K562 (cell line): ENCODE measurements at regions not wholly inside any gene's neighbourhood (a gene's known extent, or its start where the extent isn't known, plus 50 kb on each side); places are given as distances from the start of the nearest gene placed in this dataset.
A peak's percentile ranks its signal among the peaks of the same experiment; 100 is the strongest.

Source experiments
- CREB5 ChIP-seq: fragments of 250-450 bp; sonication (Bioruptor Pico); IDR thresholded peaks from 2 replicates; pipeline ENCODE4 v1.5.0; 2020; ENCODE audit warnings: mild to moderate bottlenecking
- GTF3C2 ChIP-seq: IDR thresholded peaks from 3 replicates; pipeline ENCODE4 v1.6.1; 2011; ENCODE audit warnings: borderline replicate concordance, mild to moderate bottlenecking, moderate library complexity; ENCODE audit not compliant: insufficient read length; ENCODE audit errors: extremely low read depth
- MEF2A ChIP-seq: IDR thresholded peaks from 2 replicates; pipeline ENCODE4 v1.6.1; 2011; ENCODE audit warnings: low read depth, mild to moderate bottlenecking, low read length, moderate library complexity; ENCODE audit not compliant: control insufficient read depth
- PBX2 ChIP-seq, 2 experiments: IDR thresholded peaks in 1 of 2; conservative IDR thresholded peaks in 1 of 2; 2 replicates each; pipeline ENCODE4 v1.6.1; 2016; ENCODE audit warnings: low read depth in 2 of 2, mild to moderate bottlenecking in 1 of 2, missing compliant biosample characterization in 1 of 2, missing genetic modification characterization in 1 of 2, moderate library complexity in 1 of 2
- SMARCC2 ChIP-seq: fragments of 450-650 bp; IDR thresholded peaks from 2 replicates; pipeline ENCODE4 v1.6.1; 2017; ENCODE audit warnings: antibody characterized with exemption, moderate library complexity, mild to moderate bottlenecking, low read depth
- SRSF7 ChIP-seq: fragments of 200-400 bp; formaldehyde crosslinking; optimal IDR thresholded peaks from 2 replicates; pipeline ENCODE3; 2017; ENCODE audit warnings: mild to moderate bottlenecking, low read depth, low read length
- TOE1 ChIP-seq, 2 experiments: fragments of 450-650 bp in 1 of 2; sonication (generic) in 1 of 2; formaldehyde crosslinking in 1 of 2; IDR thresholded peaks; 2 replicates each; pipeline versions ENCODE4 v1.7.1 to v1.8.0; 2016 to 2022; ENCODE audit warnings: borderline replicate concordance in 2 of 2, mild to moderate bottlenecking in 2 of 2, antibody characterized with exemption in 1 of 2, inconsistent platforms in 1 of 2, low read depth in 1 of 2, missing genetic modification reagents in 1 of 2, moderate library complexity in 1 of 2
- ZFX ChIP-seq: sonication (generic); formaldehyde crosslinking; IDR thresholded peaks from 2 replicates; pipeline ENCODE4 v1.8.0; 2022; ENCODE audit warnings: mild to moderate bottlenecking, missing genetic modification reagents, moderate library complexity
- ZNF217 ChIP-seq: sonication (generic); formaldehyde crosslinking; IDR thresholded peaks from 2 replicates; pipeline ENCODE4 v1.8.0; 2022; ENCODE audit warnings: mild to moderate bottlenecking, missing genetic modification reagents
- ZNF232 ChIP-seq: sonication (generic); formaldehyde crosslinking; IDR thresholded peaks from 2 replicates; pipeline ENCODE4 v1.8.0; 2022; ENCODE audit warnings: mild to moderate bottlenecking, missing genetic modification reagents
- ZNF79 ChIP-seq: fragments of 250-450 bp; sonication (Bioruptor Pico); IDR thresholded peaks from 2 replicates; pipeline ENCODE4 v1.4.0; 2020; ENCODE audit warnings: low read depth, mild to moderate bottlenecking, moderate library complexity
- TF ChIP-seq, protein P1 (sequence below): fragments of 200-800 bp; sonication (Bioruptor generic); IDR thresholded peaks from 2 replicates; pipeline ENCODE4 v1.6.1; 2017; ENCODE audit warnings: missing genetic modification characterization, missing compliant biosample characterization
- TF ChIP-seq, protein P2 (sequence below): IDR thresholded peaks from 2 replicates; pipeline ENCODE4 v1.6.1; 2012; ENCODE audit warnings: low read depth, low read length, improper control_type of control experiment, borderline replicate concordance

- TF ChIP-seq, protein P1, sequence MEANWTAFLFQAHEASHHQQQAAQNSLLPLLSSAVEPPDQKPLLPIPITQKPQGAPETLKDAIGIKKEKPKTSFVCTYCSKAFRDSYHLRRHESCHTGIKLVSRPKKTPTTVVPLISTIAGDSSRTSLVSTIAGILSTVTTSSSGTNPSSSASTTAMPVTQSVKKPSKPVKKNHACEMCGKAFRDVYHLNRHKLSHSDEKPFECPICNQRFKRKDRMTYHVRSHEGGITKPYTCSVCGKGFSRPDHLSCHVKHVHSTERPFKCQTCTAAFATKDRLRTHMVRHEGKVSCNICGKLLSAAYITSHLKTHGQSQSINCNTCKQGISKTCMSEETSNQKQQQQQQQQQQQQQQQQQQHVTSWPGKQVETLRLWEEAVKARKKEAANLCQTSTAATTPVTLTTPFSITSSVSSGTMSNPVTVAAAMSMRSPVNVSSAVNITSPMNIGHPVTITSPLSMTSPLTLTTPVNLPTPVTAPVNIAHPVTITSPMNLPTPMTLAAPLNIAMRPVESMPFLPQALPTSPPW (CRISPR knock-in tag) = no peak
- TF ChIP-seq ZFX (CRISPR knock-in tag) = no peak
- no peak for TF ChIP-seq ZNF79 (CRISPR knock-in tag)
- no peak for TF ChIP-seq PBX2 (CRISPR knock-in tag; IDR thresholded peaks at IDR 0.05; ENCODE audit: low read depth)
- peak; percentile 95 for TF ChIP-seq PBX2 (tag; conservative IDR thresholded peaks at IDR 0.05; ENCODE audit: low read depth)
- no peak for TF ChIP-seq TOE1 (IDR thresholded peaks at IDR 0.05; ENCODE audit: borderline replicate concordance)
- TF ChIP-seq TOE1 (CRISPR knock-in tag; IDR thresholded peaks at IDR 0.05; ENCODE audit: borderline replicate concordance, low read depth) = no peak
- no peak for TF ChIP-seq ZNF232 (CRISPR knock-in tag)
- TF ChIP-seq SRSF7 = no peak
- TF ChIP-seq ZNF217 (CRISPR knock-in tag) = no peak
- no peak for TF ChIP-seq SMARCC2
- no peak for TF ChIP-seq GTF3C2
- TF ChIP-seq CREB5 (CRISPR knock-in tag) = no peak
- TF ChIP-seq, protein P2, sequence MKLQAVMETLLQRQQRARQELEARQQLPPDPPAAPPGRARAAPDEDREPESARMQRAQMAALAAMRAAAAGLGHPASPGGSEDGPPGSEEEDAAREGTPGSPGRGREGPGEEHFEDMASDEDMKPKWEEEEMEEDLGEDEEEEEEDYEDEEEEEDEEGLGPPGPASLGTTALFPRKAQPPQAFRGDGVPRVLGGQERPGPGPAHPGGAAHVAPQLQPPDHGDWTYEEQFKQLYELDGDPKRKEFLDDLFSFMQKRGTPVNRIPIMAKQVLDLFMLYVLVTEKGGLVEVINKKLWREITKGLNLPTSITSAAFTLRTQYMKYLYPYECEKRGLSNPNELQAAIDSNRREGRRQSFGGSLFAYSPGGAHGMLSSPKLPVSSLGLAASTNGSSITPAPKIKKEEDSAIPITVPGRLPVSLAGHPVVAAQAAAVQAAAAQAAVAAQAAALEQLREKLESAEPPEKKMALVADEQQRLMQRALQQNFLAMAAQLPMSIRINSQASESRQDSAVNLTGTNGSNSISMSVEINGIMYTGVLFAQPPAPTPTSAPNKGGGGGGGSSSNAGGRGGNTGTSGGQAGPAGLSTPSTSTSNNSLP = 0 out of 2 replicates have a peak, but pooled peaks have one; percentile 53
- TF ChIP-seq MEF2A = peak; percentile 79
Observed at GRCh38 chr6:14638906-14639761, 521.6 kb downstream of the CD83 start (continued).
